Large intestine (tissue), 3 donors: ENCODE measurements at regions not wholly inside any gene's neighbourhood (a gene's known extent, or its start where the extent isn't known, plus 50 kb on each side); places are given as distances from the start of the nearest gene placed in this dataset.

Experiments used
- DNase-seq, 2 donors: peaks; one replicate each; pipeline versions ENCODE4 v3.0.0 to v3.0.0-alpha.2; 2013
- H3K27ac ChIP-seq: one replicate; pipeline ENCODE4 v1.5.1; 2013; ENCODE audit warnings: low read length
- H3K27me3 ChIP-seq: 2 replicates; pipeline ENCODE4 v1.6.1; 2013; ENCODE audit warnings: low read length; ENCODE audit not compliant: control insufficient read depth, insufficient read depth
- H3K36me3 ChIP-seq: 2 replicates; pipeline ENCODE4 v1.6.1; 2013; ENCODE audit warnings: low read length; ENCODE audit not compliant: control insufficient read depth, insufficient read depth
- H3K4me1 ChIP-seq: one replicate; pipeline ENCODE4 v1.6.1; 2013; ENCODE audit warnings: low read length; ENCODE audit not compliant: control insufficient read depth, insufficient read depth
- H3K4me3 ChIP-seq: one replicate; pipeline ENCODE4 v1.5.1; 2013; ENCODE audit warnings: low read length
- H3K9me3 ChIP-seq: one replicate; pipeline ENCODE4 v1.6.1; 2013; ENCODE audit warnings: mild to moderate bottlenecking, low read depth, low read length, moderate library complexity; ENCODE audit not compliant: control insufficient read depth
- WGBS: methylation state at CpG from one replicate; pipeline ENCODE4 v1.1.5; 2013; ENCODE audit warnings: low lambda C conversion rate; ENCODE audit not compliant: insufficient coverage; 5-methylcytosine and 5-hydroxymethylcytosine counted together

DNA sequence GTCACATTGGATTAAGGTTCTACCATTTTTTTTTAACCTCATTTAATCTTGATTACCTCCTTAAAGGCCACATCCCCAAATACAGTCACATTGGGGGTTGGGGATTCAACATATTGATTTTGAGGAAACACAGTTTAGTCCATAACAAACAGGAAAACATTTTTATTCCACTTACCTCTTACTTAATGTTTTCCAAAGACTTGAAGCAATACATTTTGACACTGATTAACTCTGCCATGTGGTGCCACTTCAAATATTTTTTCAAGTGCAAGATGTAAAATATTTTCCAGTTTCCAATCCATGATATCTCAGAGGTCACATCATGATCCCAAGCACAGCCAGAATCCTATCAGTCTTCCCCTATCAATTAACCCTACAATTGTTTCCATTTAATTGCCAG lies 548.0 kb downstream of the CSNK1G3 start:
- Histone ChIP-seq H3K27ac (no peak overlapping the region), H3K27me3 (no peaks in the 10 kb centered on the region), H3K4me3 (no peak overlapping the region), H3K4me1 (peaks cover 10% of the 10 kb centered on the region), H3K36me3 (no peaks in the 10 kb centered on the region), H3K9me3 (no peaks in the 10 kb centered on the region)
- DNase-seq, result no peak

GRCh38 chr5:124059200-124059599 lies 547.2 kb downstream of the CSNK1G3 start:
- H3K27ac ChIP-seq, result no peak overlapping the region
- no peak for DNase-seq
- no peaks in the 10 kb centered on the region for H3K9me3 ChIP-seq
- H3K4me3 ChIP-seq, result no peak overlapping the region
- H3K36me3 ChIP-seq, result no peaks in the 10 kb centered on the region
- H3K4me1 ChIP-seq, result peaks cover 10% of the 10 kb centered on the region
- no peaks in the 10 kb centered on the region for H3K27me3 ChIP-seq
- 80% methylated on average over 1 of the region's 3 CpGs for WGBS

- DNase-seq, result no peak
Observed at GRCh38 chr5:124057724-124058231, 545.8 kb downstream of the CSNK1G3 start.

DNA sequence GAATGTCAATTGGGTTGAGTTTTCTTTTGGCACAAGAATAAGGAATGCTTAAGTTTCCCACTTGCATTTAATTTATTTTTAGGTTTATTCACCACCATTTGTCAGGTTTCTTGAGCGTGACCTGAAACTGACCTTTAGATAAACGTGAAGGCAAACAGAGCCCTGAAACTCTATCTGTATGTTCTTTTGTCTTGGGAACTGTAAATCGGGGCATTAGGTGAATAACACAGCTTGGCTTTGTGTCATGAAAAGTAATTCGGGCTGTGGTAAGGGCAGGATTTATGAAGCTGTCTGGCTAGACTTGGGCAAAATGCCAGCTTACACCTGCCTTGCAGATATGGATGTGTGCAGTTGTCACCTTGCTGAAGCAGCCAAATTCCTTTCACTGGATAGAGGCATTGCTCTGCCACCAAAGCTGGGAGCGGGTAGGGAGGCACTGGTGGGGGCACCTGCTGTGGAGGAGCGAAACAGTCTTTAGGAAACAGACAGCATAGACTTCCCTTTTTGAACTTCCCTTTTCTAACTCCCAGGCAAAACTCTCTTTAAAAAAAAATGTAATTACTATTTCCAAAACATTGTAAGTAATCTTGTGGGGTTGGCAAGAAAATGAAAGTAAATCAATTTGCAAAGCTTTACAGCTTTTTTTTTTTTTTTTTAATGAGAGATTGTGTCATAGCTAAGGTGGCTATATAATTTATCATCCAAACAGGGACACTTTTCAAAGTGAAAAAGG lies 545.2 kb downstream of the CSNK1G3 start:
- DNase-seq, result peak; percentile 49 to 71
- no CpG with 5 or more reads among the region's 6 CpGs for WGBS
- Histone ChIP-seq H3K36me3 (no peaks in the 10 kb centered on the region), H3K9me3 (no peaks in the 10 kb centered on the region), H3K27ac (no peak overlapping the region), H3K4me3 (no peak overlapping the region), H3K27me3 (no peaks in the 10 kb centered on the region), H3K4me1 (peaks cover 10% of the 10 kb centered on the region)

More at GRCh38 chr5:124057724-124058231, 545.8 kb downstream of the CSNK1G3 start:
- Histone ChIP-seq H3K27me3 (no peaks in the 10 kb centered on the region), H3K4me3 (no peak overlapping the region), H3K27ac (no peak overlapping the region), H3K36me3 (no peaks in the 10 kb centered on the region), H3K9me3 (no peaks in the 10 kb centered on the region), H3K4me1 (peaks cover 10% of the 10 kb centered on the region)
- WGBS, result no CpG with 5 or more reads among the region's 4 CpGs

DNA sequence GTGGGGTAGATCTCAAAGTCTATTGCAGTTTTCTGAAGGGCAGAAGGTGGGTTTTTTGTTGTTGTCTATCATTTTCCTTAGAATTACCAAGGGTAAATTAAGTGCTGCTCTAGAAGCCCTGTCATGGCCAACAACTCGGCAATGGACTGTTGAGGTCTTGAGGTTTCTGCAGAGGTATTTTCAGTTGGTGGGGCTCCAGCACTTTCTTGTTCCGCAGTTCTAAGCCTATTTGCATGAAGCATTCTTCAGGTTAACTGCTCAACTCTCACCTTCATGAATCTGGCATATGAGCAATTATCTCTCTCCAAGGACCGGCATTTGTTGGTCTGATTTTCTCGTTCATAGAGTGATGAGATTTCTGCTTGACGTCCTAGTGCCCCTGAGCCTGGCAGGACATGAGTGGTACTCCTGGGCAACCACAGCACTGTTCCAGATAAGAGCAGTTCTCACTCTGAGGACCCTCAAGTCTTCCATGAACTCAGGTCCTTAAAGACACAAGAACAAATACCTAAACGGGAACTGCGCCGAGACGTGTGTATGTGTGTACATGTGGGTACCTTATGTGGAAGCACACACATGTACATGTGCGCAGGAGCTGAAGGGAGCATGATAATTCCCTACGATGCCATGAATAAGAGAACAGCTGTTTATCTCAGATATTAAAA lies 544.5 kb downstream of the CSNK1G3 start:
- no peak overlapping the region for H3K27ac ChIP-seq
- H3K36me3 ChIP-seq, result no peaks in the 10 kb centered on the region
- no peaks in the 10 kb centered on the region for H3K27me3 ChIP-seq
- peaks cover 10% of the 10 kb centered on the region for H3K4me1 ChIP-seq
- 80% methylated on average over 4 of the region's 11 CpGs for WGBS
- DNase-seq, result peak in 1 of 2 donors; percentile 5
- no peaks in the 10 kb centered on the region for H3K9me3 ChIP-seq
- H3K4me3 ChIP-seq, result no peak overlapping the region

- no CpG with 5 or more reads among the region's 1 CpG for WGBS
- no peak for DNase-seq
Observed at GRCh38 chr5:124055751-124056150, 543.8 kb downstream of the CSNK1G3 start.

DNA sequence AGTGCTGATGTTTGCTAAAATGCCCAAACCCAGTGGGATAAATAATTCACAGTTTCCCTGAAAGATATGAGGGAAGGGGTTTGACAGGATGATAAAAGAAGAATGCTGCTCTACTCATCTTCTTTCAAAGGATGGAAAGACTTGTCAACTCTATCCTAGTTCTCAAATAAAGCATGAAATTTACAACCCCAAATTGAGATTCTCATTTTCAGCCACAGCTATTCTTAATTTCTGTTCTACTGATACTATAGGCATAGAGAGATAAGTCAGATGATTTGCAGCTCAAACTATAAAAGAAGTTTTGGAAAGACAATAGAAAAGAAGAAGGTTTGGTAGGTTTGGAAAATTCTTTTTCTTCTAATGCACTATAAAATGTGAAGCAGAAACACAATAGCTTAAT lies 542.6 kb downstream of the CSNK1G3 start:
- Histone ChIP-seq H3K9me3 (no peaks in the 10 kb centered on the region), H3K27ac (no peak overlapping the region), H3K36me3 (no peaks in the 10 kb centered on the region), H3K4me3 (no peak overlapping the region), H3K27me3 (no peaks in the 10 kb centered on the region), H3K4me1 (peaks cover 10% of the 10 kb centered on the region)
- no peak for DNase-seq

More at GRCh38 chr5:124055751-124056150, 543.8 kb downstream of the CSNK1G3 start:
- Histone ChIP-seq H3K36me3 (no peaks in the 10 kb centered on the region), H3K27me3 (no peaks in the 10 kb centered on the region), H3K27ac (no peak overlapping the region), H3K4me1 (peaks cover 10% of the 10 kb centered on the region), H3K4me3 (no peak overlapping the region), H3K9me3 (no peaks in the 10 kb centered on the region)

DNA sequence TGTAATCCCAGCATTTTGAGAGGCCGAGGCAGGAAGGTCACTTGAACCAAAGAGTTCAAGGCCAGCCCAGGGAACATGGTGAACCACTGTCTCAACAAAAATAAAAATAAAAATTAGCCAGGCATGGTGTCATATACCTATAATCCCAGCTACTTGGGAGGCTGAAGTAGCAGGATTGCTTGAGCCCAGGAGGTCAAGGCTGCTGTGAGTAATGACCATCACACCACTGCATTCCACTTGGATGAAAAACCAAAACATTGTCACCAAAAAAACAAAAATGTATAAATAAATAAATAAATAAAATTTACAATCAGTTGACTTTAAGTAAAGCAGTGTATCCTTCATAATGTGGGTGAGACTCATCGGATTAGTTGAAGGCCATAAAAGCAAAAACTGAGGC lies 541.4 kb downstream of the CSNK1G3 start:
- DNase-seq, result no peak
- no peak overlapping the region for H3K4me3 ChIP-seq
- H3K27me3 ChIP-seq, result no peaks in the 10 kb centered on the region
- H3K4me1 ChIP-seq, result peaks cover 10% of the 10 kb centered on the region
- H3K9me3 ChIP-seq, result no peaks in the 10 kb centered on the region
- no CpG with 5 or more reads among the region's 2 CpGs for WGBS
- H3K27ac ChIP-seq, result no peak overlapping the region
- H3K36me3 ChIP-seq, result no peaks in the 10 kb centered on the region

- WGBS, result no CpG with 5 or more reads among the region's 2 CpGs
- H3K27ac ChIP-seq, result no peak overlapping the region
- H3K27me3 ChIP-seq, result no peaks in the 10 kb centered on the region
- H3K4me3 ChIP-seq, result no peak overlapping the region
- H3K36me3 ChIP-seq, result no peaks in the 10 kb centered on the region
- no peak for DNase-seq
- H3K4me1 ChIP-seq, result peaks cover 3% of the 10 kb centered on the region
- no peaks in the 10 kb centered on the region for H3K9me3 ChIP-seq
Observed at GRCh38 chr5:124052201-124052600, 540.2 kb downstream of the CSNK1G3 start.

DNA sequence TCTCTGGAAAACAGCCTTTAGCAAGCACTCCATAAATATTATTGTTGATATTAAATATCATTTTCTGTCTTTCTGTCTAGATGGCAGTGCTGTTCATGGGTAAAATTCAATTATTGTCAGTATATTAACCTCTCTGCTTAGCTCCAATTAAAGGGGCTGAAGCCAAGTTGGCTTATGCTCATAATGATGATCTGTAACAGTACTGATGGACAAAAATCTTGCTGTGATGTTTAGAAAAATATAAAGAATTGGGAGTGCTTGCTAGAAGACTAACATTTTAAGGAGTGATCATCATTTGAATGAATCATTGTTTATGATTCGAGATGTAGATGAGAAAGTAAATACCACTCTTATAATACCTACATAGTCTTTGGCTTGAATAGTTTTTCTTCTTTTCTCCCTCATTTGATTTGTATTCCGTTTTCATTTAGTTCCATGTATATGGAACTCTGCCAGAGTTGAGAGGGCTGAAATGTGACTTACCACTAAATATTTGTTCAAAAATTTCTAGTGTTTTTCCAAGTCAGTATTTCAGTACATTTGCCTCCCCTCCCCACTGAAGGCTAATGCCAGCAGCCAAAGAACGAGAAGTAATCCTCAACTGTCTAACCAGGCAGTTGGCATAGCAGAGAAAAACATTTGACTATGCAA lies 538.3 kb downstream of the CSNK1G3 start:
- WGBS, result 86% methylated on average over 1 of the region's 3 CpGs
- no peaks in the 10 kb centered on the region for H3K36me3 ChIP-seq
- DNase-seq, result no peak

More for the DNA sequence above, 538.3 kb downstream of the CSNK1G3 start:
- H3K4me1 ChIP-seq, result no peaks in the 10 kb centered on the region
- no peaks in the 10 kb centered on the region for H3K27me3 ChIP-seq
- H3K27ac ChIP-seq, result no peak overlapping the region
- H3K4me3 ChIP-seq, result no peak overlapping the region
- no peaks in the 10 kb centered on the region for H3K9me3 ChIP-seq
